Activated naive CD4-positive, alpha-beta T cell treated with anti-CD3 and anti-CD28 coated beads, Interleukin-2, amount 50 U/mL, for 72 hours (primary cell): ENCODE measurements at regions not wholly inside any gene's neighbourhood (a gene's known extent, or its start where the extent isn't known, plus 50 kb on each side); places are given as distances from the start of the nearest gene placed in this dataset.
"Not testable (repeated sequence)": the region's sequence is repeated elsewhere in the genome, so short reads cannot be mapped to it uniquely, and the experiment has no call there.

Experiments used
- ATAC-seq, 2 donors: fragments of 150-1000 bp; cut with Tn5 transposase; 2 replicates each; pipeline ENCODE4 v1.10.0; 2021; ENCODE audit warnings: mild to moderate bottlenecking in 2 of 2, moderate library complexity in 2 of 2
- DNase-seq, 2 donors: peaks; one replicate each; pipeline ENCODE4 v3.0.0; 2021 to 2022; ENCODE audit warnings: low spot score in 2 of 2
- H3K27ac Mint-ChIP-seq, 2 donors: one replicate each; pipeline ENCODE4 v1.8.0; 2022; ENCODE audit warnings: mild to moderate bottlenecking in 2 of 2, mixed read lengths in 2 of 2
- H3K36me3 Mint-ChIP-seq, 2 donors: one replicate each; pipeline ENCODE4 v1.8.0; 2022; ENCODE audit warnings: mixed read lengths in 2 of 2
- H3K9me3 Mint-ChIP-seq, 2 donors: one replicate each; pipeline ENCODE4 v1.8.0; 2022; ENCODE audit warnings: mixed read lengths in 2 of 2

GRCh38 chr10:89963451-89964102, 262.2 kb downstream of the KIF20B start:
- Mint-ChIP-seq H3K9me3 (peaks cover 0 to 4% of the 10 kb centered on the region in 2 donors), H3K27ac (no peak overlapping the region), H3K36me3 (no peaks in the 10 kb centered on the region)
- ATAC-seq (no peak), DNase-seq (no peak)

GRCh38 chr10:89966211-89966610, 264.8 kb downstream of the KIF20B start:
- peaks cover 0 to 4% of the 10 kb centered on the region in 2 donors for H3K9me3 Mint-ChIP-seq
- no peak for DNase-seq
- no peaks in the 10 kb centered on the region for H3K36me3 Mint-ChIP-seq
- ATAC-seq, result no peak
- no peak overlapping the region for H3K27ac Mint-ChIP-seq

DNA sequence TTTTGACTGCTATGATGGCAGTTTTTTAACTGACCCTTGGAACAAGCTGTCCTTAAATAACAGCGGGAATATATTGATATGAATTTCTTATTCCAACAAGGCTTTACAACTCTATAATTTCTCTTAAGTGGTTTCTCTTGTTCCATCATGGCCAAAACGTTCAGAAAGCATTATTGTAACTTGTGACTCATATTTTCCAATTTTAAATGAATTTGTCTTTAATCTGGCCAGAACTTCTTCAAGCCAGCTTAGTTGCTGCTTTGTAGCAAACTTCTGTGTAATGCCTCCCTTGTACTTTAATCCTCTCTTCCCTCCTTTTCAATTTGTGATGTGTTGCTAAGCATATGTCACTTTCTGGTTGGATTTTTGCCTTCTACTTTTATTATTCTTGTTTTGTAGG, 271.9 kb downstream of the KIF20B start:
- Mint-ChIP-seq H3K9me3 (no peaks in the 10 kb centered on the region), H3K36me3 (no peaks in the 10 kb centered on the region), H3K27ac (no peak overlapping the region)
- no peak for DNase-seq
- no peak for ATAC-seq

- DNase-seq (no peak), ATAC-seq (no peak)
- no peaks in the 10 kb centered on the region for H3K36me3 Mint-ChIP-seq
- H3K27ac Mint-ChIP-seq, result no peak overlapping the region
- no peaks in the 10 kb centered on the region for H3K9me3 Mint-ChIP-seq
Observed at GRCh38 chr10:89975071-89975470, 273.7 kb downstream of the KIF20B start.

- no peak for ATAC-seq
Observed at GRCh38 chr10:89975771-89976170, 274.4 kb downstream of the KIF20B start.

DNA sequence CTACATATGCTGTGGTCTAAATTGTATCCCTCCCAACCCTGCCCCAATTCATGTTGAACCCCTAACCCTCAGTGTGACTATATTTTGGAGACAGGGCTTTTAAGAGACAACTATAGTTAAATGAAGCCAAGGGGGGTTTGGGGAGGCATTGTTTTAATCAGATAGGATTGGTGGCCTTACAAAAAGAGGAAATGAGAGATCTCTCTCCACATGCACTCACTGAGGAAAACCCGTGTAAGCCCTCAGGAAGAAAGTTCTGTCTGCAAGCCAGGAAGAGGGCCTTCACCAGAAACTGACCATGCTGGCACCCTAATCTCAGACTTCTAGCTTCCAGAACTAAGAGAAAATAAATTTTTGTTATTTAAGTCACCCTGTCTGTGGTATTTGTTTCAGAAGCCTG, 276.7 kb downstream of the KIF20B start:
- no peak overlapping the region for H3K27ac Mint-ChIP-seq
- H3K9me3 Mint-ChIP-seq, result no peaks in the 10 kb centered on the region
- H3K36me3 Mint-ChIP-seq, result no peaks in the 10 kb centered on the region
- DNase-seq (no peak), ATAC-seq (no peak)

More at GRCh38 chr10:89975771-89976170, 274.4 kb downstream of the KIF20B start:
- Mint-ChIP-seq H3K9me3 (no peaks in the 10 kb centered on the region), H3K27ac (no peak overlapping the region), H3K36me3 (no peaks in the 10 kb centered on the region)
- DNase-seq, result no peak

- no peak for ATAC-seq
- H3K36me3 Mint-ChIP-seq, result no peaks in the 10 kb centered on the region
- no peaks in the 10 kb centered on the region for H3K9me3 Mint-ChIP-seq
- no peak overlapping the region for H3K27ac Mint-ChIP-seq
- no peak for DNase-seq
Observed at GRCh38 chr10:89979726-89980125, 278.3 kb downstream of the KIF20B start.

GRCh38 chr10:89980166-89980565, 278.8 kb downstream of the KIF20B start:
- DNase-seq (no peak), ATAC-seq (no peak)
- H3K9me3 Mint-ChIP-seq, result no peaks in the 10 kb centered on the region
- H3K36me3 Mint-ChIP-seq, result no peaks in the 10 kb centered on the region
- H3K27ac Mint-ChIP-seq, result no peak overlapping the region

DNA sequence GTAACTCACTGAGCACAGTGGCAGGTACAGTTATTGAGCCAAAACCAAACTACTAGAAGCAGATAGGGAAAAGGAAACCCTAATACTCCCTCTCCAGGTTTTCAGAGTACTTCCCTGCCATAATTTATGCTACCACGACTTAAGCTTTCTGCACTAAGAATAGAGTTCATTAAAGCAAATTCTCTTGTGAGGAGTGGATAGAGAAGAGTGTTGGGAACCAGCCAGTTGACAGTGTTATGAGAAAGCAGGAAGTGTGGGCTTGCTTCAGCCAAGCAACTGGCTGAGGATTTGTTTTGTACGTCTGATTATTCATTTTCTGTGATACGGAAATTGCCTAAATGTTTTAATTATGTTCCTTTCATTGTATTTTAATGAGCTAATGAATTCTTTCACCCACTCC, 280.5 kb downstream of the KIF20B start:
- Mint-ChIP-seq H3K36me3 (no peaks in the 10 kb centered on the region), H3K27ac (no peak overlapping the region), H3K9me3 (no peaks in the 10 kb centered on the region)
- ATAC-seq, result no peak
- DNase-seq, result no peak

DNA sequence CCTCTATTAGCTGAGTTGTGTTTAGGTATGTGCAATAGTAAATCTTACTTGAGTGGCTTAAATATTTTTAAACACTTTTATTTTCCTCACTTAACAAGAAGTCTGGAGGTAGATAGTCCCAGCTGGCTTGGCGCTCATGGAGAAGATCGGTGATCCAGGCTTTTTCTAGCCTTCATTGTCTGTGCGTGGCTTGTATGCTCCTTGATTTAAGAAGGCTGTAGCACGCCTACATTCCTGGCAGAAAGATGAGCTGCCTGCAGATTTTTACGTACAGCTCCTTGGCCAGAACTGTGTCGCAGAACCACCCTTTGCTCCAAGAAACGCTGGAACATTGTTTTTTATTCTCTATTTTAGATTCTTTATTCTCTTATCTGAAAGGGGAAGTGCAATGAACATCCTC, 284.1 kb downstream of the KIF20B start:
- ATAC-seq (no peak), DNase-seq (no peak)
- Mint-ChIP-seq H3K9me3 (no peaks in the 10 kb centered on the region), H3K27ac (no peak overlapping the region), H3K36me3 (no peaks in the 10 kb centered on the region)

DNA sequence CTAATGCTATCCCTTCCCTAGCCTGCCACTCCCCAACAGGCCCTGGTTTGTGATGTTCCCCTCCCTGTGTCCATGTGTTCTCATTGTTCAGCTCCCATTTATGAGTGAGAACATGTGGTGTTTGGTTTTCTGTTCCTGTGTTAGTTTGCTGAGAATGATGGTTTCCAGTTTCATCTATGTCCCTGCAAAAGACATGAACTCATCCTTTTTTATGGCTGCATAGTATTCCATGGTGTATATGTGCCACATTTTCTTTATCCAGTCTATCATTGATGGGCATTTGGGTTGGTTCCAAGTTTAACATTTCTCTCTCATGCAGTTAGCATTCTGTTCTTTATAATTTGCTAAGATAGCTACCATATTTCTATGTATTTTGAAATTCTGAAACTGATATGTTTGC, 287.0 kb downstream of the KIF20B start:
- DNase-seq, H3K9me3 Mint-ChIP-seq, H3K36me3 Mint-ChIP-seq, H3K27ac Mint-ChIP-seq, ATAC-seq: not testable (repeated sequence)

DNA sequence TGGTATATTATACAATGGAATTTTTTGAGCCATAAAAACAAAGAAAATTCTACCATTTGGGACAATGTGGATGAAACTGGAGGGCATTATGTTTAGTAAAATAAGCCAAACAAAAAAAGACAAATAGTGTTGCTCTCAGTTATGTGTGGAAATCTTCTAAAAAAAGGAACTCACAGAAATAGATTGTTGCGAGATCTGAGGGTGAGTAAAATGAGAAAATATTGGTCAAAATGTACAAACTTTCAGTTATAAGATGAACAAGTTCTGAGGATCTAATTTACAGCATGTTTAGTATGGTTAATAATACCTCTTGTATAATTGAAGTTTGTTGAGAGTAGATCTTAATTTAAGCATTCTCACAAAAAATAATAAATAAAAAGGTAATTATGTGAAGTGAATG, 291.2 kb downstream of the KIF20B start:
- DNase-seq (no peak), ATAC-seq (no peak)
- no peak overlapping the region for H3K27ac Mint-ChIP-seq
- peaks cover 5 to 6% of the 10 kb centered on the region in 2 donors for H3K9me3 Mint-ChIP-seq
- H3K36me3 Mint-ChIP-seq, result no peaks in the 10 kb centered on the region

GRCh38 chr10:90007226-90007625, 305.8 kb downstream of the KIF20B start:
- DNase-seq (no peak), ATAC-seq (no peak)
- H3K27ac Mint-ChIP-seq, result no peak overlapping the region
- no peaks in the 10 kb centered on the region for H3K9me3 Mint-ChIP-seq
- H3K36me3 Mint-ChIP-seq, result no peaks in the 10 kb centered on the region

GRCh38 chr10:90011281-90011680, 309.9 kb downstream of the KIF20B start:
- not testable (repeated sequence) for H3K27ac Mint-ChIP-seq, DNase-seq, H3K36me3 Mint-ChIP-seq, H3K9me3 Mint-ChIP-seq, ATAC-seq

DNA sequence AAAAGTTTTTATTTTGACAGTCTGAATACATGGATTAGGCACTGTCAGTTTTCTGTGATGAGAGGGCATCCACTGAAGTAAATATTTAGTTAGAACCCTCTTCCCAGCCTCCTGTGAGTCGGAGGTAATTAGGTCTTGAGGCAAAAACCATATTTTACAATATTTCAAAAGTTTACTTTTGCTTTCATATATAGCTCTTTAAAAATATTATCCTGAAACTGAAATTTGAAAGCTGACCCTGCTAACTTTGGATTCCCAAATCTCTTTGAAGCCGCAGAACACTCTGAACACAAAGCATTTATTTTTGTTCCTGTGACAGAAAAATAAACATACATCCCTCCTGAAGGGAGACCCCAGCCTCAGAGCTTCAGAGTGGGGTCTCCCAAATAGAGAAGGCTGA, 317.4 kb downstream of the KIF20B start:
- H3K36me3 Mint-ChIP-seq, result no peaks in the 10 kb centered on the region
- DNase-seq, result no peak
- no peaks in the 10 kb centered on the region for H3K9me3 Mint-ChIP-seq

GRCh38 chr10:90020506-90020905, 319.1 kb downstream of the KIF20B start:
- H3K27ac Mint-ChIP-seq, result no peak overlapping the region
- no peak for ATAC-seq
- H3K36me3 Mint-ChIP-seq, result no peaks in the 10 kb centered on the region
- no peaks in the 10 kb centered on the region for H3K9me3 Mint-ChIP-seq
- DNase-seq, result no peak

More for the DNA sequence above, 317.4 kb downstream of the KIF20B start:
- no peak overlapping the region for H3K27ac Mint-ChIP-seq
- no peak for ATAC-seq

- H3K27ac Mint-ChIP-seq, result no peak overlapping the region
- no peaks in the 10 kb centered on the region for H3K9me3 Mint-ChIP-seq
- DNase-seq (no peak), ATAC-seq (no peak)
- H3K36me3 Mint-ChIP-seq, result no peaks in the 10 kb centered on the region
Observed at GRCh38 chr10:90023950-90024349, 322.6 kb downstream of the KIF20B start.

DNA sequence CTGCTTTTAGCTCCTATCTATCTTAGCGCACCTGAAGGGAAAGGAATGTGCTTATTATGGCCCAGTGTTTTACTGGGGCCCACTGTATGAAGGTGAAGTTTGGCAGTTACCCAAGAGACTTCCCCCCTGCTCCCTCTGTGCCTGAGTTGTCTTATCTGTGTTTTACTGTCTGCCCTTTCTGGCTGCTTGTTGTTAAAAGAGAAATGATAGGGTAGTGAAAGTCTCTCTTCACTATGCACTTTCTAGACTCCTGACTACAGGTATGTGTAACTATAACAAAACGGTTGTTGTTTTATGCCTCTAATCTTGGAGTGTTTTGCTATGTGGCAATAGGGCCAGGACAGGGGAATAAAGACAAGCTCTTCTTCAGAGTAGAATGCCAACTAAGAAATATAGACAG, 326.9 kb downstream of the KIF20B start:
- Mint-ChIP-seq H3K9me3 (peaks cover 0 to 5% of the 10 kb centered on the region in 2 donors), H3K27ac (no peak overlapping the region), H3K36me3 (no peaks in the 10 kb centered on the region)
- no peak for ATAC-seq
- no peak for DNase-seq

- DNase-seq (no peak), ATAC-seq (no peak)
- Mint-ChIP-seq H3K9me3 (peaks cover 0 to 5% of the 10 kb centered on the region in 2 donors), H3K36me3 (no peaks in the 10 kb centered on the region), H3K27ac (no peak overlapping the region)
Observed at GRCh38 chr10:90031776-90032175, 330.4 kb downstream of the KIF20B start.
